Neuronal stem cell (in vitro differentiated cells): ENCODE measurements at regions not wholly inside any gene's neighbourhood (a gene's known extent, or its start where the extent isn't known, plus 50 kb on each side); places are given as distances from the start of the nearest gene placed in this dataset.

Experiments
- DNase-seq: peaks from one replicate; pipeline ENCODE4 v3.0.0-alpha.2; 2013; ENCODE audit warnings: low spot score
- H2AFZ ChIP-seq: one replicate; pipeline ENCODE4 v1.6.1; 2013; ENCODE audit warnings: mild to moderate bottlenecking, low read length, inconsistent platforms
- H2AK5ac ChIP-seq: 2 replicates; pipeline ENCODE4 v1.6.1; 2013; ENCODE audit warnings: low read depth, mild to moderate bottlenecking, inconsistent platforms, low read length, moderate library complexity, mixed read lengths
- H2BK120ac ChIP-seq: 2 replicates; pipeline ENCODE4 v1.6.1; 2013; ENCODE audit warnings: low read depth, mild to moderate bottlenecking, inconsistent platforms, low read length, moderate library complexity, mixed read lengths
- H2BK12ac ChIP-seq: one replicate; pipeline ENCODE4 v1.6.1; 2013; ENCODE audit warnings: low read length, inconsistent platforms
- H2BK15ac ChIP-seq: 2 replicates; pipeline ENCODE4 v1.6.1; 2013; ENCODE audit warnings: mild to moderate bottlenecking, low read length, inconsistent platforms, mixed read lengths
- H2BK5ac ChIP-seq: one replicate; pipeline ENCODE4 v1.6.1; 2013; ENCODE audit warnings: inconsistent platforms, mild to moderate bottlenecking, low read length, moderate library complexity
- H3K14ac ChIP-seq: one replicate; pipeline ENCODE4 v1.6.1; 2013; ENCODE audit warnings: low read length, inconsistent platforms
- H3K18ac ChIP-seq: 2 replicates; pipeline ENCODE4 v1.6.1; 2013; ENCODE audit warnings: low read length, inconsistent platforms
- H3K23ac ChIP-seq: 2 replicates; pipeline ENCODE4 v1.6.1; 2013; ENCODE audit warnings: low read depth, mild to moderate bottlenecking, mixed read lengths, low read length, inconsistent platforms; ENCODE audit not compliant: poor library complexity
- H3K27ac ChIP-seq: replicated peaks from 3 replicates; pipeline ENCODE4 v1.5.1; 2013; ENCODE audit warnings: low read length, inconsistent platforms
- H3K27me3 ChIP-seq, 3 experiments: 2 replicates each; pipeline ENCODE4 v1.6.1; 2013; ENCODE audit warnings: low read length in 3 of 3, mild to moderate bottlenecking in 2 of 3, inconsistent platforms in 1 of 3, low read depth in 1 of 3, mixed read lengths in 1 of 3, moderate library complexity in 1 of 3; ENCODE audit not compliant: control insufficient read depth in 3 of 3, insufficient read depth in 3 of 3
- H3K36me3 ChIP-seq, 2 donors: replicated peaks in 1 of 2; 2 replicates each; pipeline ENCODE4 v1.6.1; 2013; ENCODE audit warnings: low read length in 2 of 2; ENCODE audit not compliant: control insufficient read depth in 2 of 2, insufficient read depth in 2 of 2
- H3K4ac ChIP-seq: 2 replicates; pipeline ENCODE4 v1.6.1; 2013; ENCODE audit warnings: inconsistent platforms, mild to moderate bottlenecking, low read length, moderate library complexity
- H3K4me1 ChIP-seq, 2 donors: 1 replicate in 1 of 2; 2 replicates in 1 of 2; pipeline ENCODE4 v1.6.1; 2013; ENCODE audit warnings: low read length in 2 of 2, low read depth in 1 of 2; ENCODE audit not compliant: control insufficient read depth in 2 of 2, insufficient read depth in 1 of 2
- H3K4me2 ChIP-seq: one replicate; pipeline ENCODE4 v1.6.1; 2013; ENCODE audit warnings: mild to moderate bottlenecking, low read length, inconsistent platforms; ENCODE audit not compliant: insufficient read depth, poor library complexity, severe bottlenecking
- H3K4me3 ChIP-seq, 2 donors: 2 replicates each; pipeline ENCODE4 v1.5.1; 2013; ENCODE audit warnings: low read length in 2 of 2, mild to moderate bottlenecking in 2 of 2, inconsistent platforms in 1 of 2, moderate library complexity in 1 of 2
- H3K79me1 ChIP-seq: one replicate; pipeline ENCODE4 v1.6.1; 2013; ENCODE audit warnings: low read depth, mild to moderate bottlenecking, inconsistent platforms, low read length, moderate library complexity
- H3K9ac ChIP-seq: one replicate; pipeline ENCODE4 v1.6.1; 2013; ENCODE audit warnings: mild to moderate bottlenecking, low read depth, low read length, inconsistent platforms; ENCODE audit not compliant: poor library complexity
- H3K9me3 ChIP-seq, 2 donors: replicated peaks in 1 of 2; 2 replicates each; pipeline versions ENCODE3 to v1.6.1; 2013; ENCODE audit warnings: low read length in 2 of 2, mild to moderate bottlenecking in 2 of 2, inconsistent platforms in 1 of 2, low read depth in 1 of 2, mixed read lengths in 1 of 2, moderate library complexity in 1 of 2; ENCODE audit not compliant: control insufficient read depth in 2 of 2, insufficient read depth in 1 of 2
- H4K8ac ChIP-seq: one replicate; pipeline ENCODE4 v1.6.1; 2013; ENCODE audit warnings: low read depth, mild to moderate bottlenecking, inconsistent platforms, low read length, moderate library complexity
- H4K91ac ChIP-seq: one replicate; pipeline ENCODE4 v1.6.1; 2013; ENCODE audit warnings: low read length, low read depth, mild to moderate bottlenecking, inconsistent platforms; ENCODE audit not compliant: poor library complexity
- WGBS, 2 donors: extraction: QIAGEN DNeasy Blood & Tissue Kit; methylation state at CpG; one replicate each; pipeline ENCODE4 v1.1.7; 2013; ENCODE audit warnings: missing lambda C conversion rate in 2 of 2, mixed read lengths in 1 of 2; ENCODE audit not compliant: insufficient read length in 2 of 2, insufficient replicate concordance in 1 of 2; ENCODE audit errors: extremely low coverage in 2 of 2; 5-methylcytosine and 5-hydroxymethylcytosine counted together

DNA sequence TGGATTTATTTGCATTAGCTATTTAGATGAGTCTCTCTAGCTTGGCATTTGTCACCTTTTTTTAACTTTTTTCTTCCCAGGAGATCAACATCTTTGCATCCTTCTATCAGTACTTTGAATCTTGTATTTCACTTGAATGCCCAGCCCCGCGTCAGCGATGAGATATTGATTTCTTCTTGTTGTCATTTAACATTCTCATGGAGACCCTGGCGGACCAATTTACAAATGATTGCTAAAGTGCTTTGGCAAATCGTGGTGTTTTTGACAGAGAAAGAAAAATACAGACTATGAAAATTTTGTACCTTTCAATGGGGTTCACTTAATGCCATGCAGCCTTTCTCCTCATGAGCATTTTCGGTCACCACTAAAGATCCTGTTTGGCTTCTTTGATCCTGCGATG is 269.7 kb downstream of the ABCC12 start:
- no peaks in the 10 kb centered on the region for H3K36me3 ChIP-seq
- no peak overlapping the region for H2AK5ac ChIP-seq
- H3K23ac ChIP-seq, result no peak overlapping the region
- no CpG with 5 or more reads among the region's 7 CpGs for whole genome bisulfite sequencing, 2 donors
- H3K27ac ChIP-seq, result no peak overlapping the region
- no peak for DNase-seq
- H3K4me3 ChIP-seq, result no peak overlapping the region
- no peak overlapping the region for H4K91ac ChIP-seq
- H3K4me2 ChIP-seq, result no peak overlapping the region
- H3K27me3 ChIP-seq, result no peaks in the 10 kb centered on the region
- no peak overlapping the region for H4K8ac ChIP-seq
- no peak overlapping the region for H3K14ac ChIP-seq
- H3K18ac ChIP-seq, result peak overlapping the region; percentile 44
- H2BK120ac ChIP-seq, result no peak overlapping the region
- H2BK15ac ChIP-seq, result no peak overlapping the region
- H3K4ac ChIP-seq, result no peak overlapping the region
- no peak overlapping the region for H2BK12ac ChIP-seq
- no peaks in the 10 kb centered on the region for H3K79me1 ChIP-seq
- no peak overlapping the region for H2AFZ ChIP-seq
- H3K9ac ChIP-seq, result no peak overlapping the region
- H2BK5ac ChIP-seq, result no peak overlapping the region
- no peaks in the 10 kb centered on the region for H3K9me3 ChIP-seq
- H3K4me1 ChIP-seq, result peaks cover 0 to 29% of the 10 kb centered on the region in 2 donors

DNA sequence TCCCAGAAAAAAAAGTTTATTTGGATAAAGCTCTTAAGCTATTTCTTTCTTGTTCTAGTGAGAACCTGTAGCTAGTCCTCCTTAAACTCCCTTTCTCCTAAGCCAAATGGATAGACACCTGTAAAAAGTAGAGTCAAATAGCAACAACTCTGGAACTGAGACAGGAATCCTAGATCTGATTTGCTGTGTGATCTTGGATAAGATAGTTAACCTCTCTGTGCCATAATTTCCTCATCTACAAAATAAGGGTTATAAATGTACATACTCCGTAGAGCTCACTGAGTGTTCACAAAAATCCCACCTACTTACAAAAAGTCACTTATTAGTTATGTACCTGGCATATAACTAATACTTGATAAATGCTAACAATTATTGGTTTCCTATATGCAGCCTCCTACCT is 270.3 kb downstream of the ABCC12 start:
- WGBS, 2 donors, result no CpG with 5 or more reads among the region's 1 CpG
- no peak overlapping the region for H3K23ac ChIP-seq
- DNase-seq, result no peak
- H3K27me3 ChIP-seq, result no peaks in the 10 kb centered on the region
- no peak overlapping the region for H2BK12ac ChIP-seq
- H3K27ac ChIP-seq, result no peak overlapping the region
- no peak overlapping the region for H3K14ac ChIP-seq
- H3K4me1 ChIP-seq, result peaks cover 0 to 29% of the 10 kb centered on the region in 2 donors
- no peaks in the 10 kb centered on the region for H3K36me3 ChIP-seq
- H2BK5ac ChIP-seq, result no peak overlapping the region
- no peak overlapping the region for H2AFZ ChIP-seq
- H3K4me2 ChIP-seq, result no peak overlapping the region
- H3K4ac ChIP-seq, result no peak overlapping the region
- H2AK5ac ChIP-seq, result no peak overlapping the region
- no peaks in the 10 kb centered on the region for H3K79me1 ChIP-seq
- no peak overlapping the region for H3K4me3 ChIP-seq
- H2BK120ac ChIP-seq, result no peak overlapping the region
- no peaks in the 10 kb centered on the region for H3K9me3 ChIP-seq
- H3K18ac ChIP-seq, result no peak overlapping the region
- H4K91ac ChIP-seq, result no peak overlapping the region
- no peak overlapping the region for H2BK15ac ChIP-seq
- H3K9ac ChIP-seq, result no peak overlapping the region
- H4K8ac ChIP-seq, result no peak overlapping the region

DNA sequence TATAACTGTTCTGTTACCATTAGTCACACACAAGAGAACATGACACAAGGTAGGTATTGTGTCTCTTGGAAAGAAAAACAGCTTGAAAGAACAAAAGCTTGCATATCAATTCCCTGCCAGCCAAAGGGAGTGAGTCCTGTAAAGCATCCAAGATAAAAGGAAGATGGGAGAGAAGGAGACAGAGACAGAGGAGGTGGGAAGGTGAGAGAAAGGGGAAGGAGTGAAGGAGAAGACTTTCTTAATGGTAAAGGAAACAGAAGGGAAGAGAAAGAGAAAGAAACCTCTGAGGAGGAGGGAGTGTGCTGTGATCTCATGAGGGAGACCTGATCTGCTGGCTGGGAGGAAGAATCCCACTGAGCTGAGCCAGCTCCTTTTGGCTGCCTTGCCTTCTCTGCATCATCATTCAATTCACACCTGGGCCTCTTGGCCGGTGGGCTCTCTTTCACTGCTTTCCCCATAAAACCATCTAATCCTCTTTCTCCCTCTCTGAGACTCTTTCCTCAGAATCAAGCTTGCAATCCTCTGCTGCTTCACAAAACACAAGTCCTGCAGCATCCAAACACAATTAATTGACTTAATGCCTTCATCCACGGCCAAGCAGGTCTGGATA is 271.6 kb downstream of the ABCC12 start:
- no CpG with 5 or more reads among the region's 2 CpGs for WGBS, 2 donors
- Histone ChIP-seq H3K79me1 (no peaks in the 10 kb centered on the region), H3K27ac (no peak overlapping the region)

DNA sequence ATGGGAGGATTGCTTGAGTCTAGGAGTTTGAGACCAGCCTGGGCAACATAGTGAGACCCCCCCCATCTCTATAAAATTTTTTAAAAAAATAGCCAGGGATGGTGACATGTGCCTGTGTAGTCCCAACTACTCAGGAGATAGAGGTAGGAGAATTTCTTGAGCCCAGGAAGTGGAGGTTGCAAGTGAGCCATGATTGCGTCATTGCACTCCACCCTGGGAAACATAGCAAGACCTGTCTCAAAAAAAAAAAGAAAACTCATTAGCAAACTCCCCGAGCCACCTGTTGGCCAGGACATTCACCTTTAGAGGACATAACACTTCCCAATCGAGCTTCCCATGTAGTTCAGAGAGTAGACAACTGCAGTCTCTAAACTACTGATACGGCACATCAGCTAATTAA is 274.2 kb downstream of the ABCC12 start:
- no peak overlapping the region for H2BK5ac ChIP-seq
- H4K8ac ChIP-seq, result no peak overlapping the region
- no CpG with 5 or more reads among the region's 4 CpGs for WGBS, 2 donors
- no peak overlapping the region for H2BK15ac ChIP-seq
- H3K36me3 ChIP-seq, result no peaks in the 10 kb centered on the region
- no peaks in the 10 kb centered on the region for H3K9me3 ChIP-seq
- no peak overlapping the region for H4K91ac ChIP-seq
- no peak overlapping the region for H2BK120ac ChIP-seq
- peaks cover 0 to 8% of the 10 kb centered on the region in 2 donors for H3K4me1 ChIP-seq
- H3K27me3 ChIP-seq, result no peaks in the 10 kb centered on the region
- no peak for DNase-seq
- no peak overlapping the region for H2AFZ ChIP-seq
- no peak overlapping the region for H3K9ac ChIP-seq
- H2BK12ac ChIP-seq, result no peak overlapping the region
- no peak overlapping the region for H3K27ac ChIP-seq
- no peak overlapping the region for H2AK5ac ChIP-seq
- no peaks in the 10 kb centered on the region for H3K79me1 ChIP-seq
- H3K4me3 ChIP-seq, result no peak overlapping the region
- no peak overlapping the region for H3K4me2 ChIP-seq
- H3K14ac ChIP-seq, result no peak overlapping the region
- no peak overlapping the region for H3K18ac ChIP-seq
- H3K23ac ChIP-seq, result no peak overlapping the region
- no peak overlapping the region for H3K4ac ChIP-seq

More for the DNA sequence above, 271.6 kb downstream of the ABCC12 start:
- H3K4me3 ChIP-seq, result no peak overlapping the region
- H3K36me3 ChIP-seq, result no peaks in the 10 kb centered on the region
- H3K27me3 ChIP-seq, result no peaks in the 10 kb centered on the region
- peaks cover 0 to 26% of the 10 kb centered on the region in 2 donors for H3K4me1 ChIP-seq
- no peak for DNase-seq
- no peak overlapping the region for H3K18ac ChIP-seq
- H4K91ac ChIP-seq, result no peak overlapping the region
- H3K9ac ChIP-seq, result no peak overlapping the region
- no peak overlapping the region for H3K4me2 ChIP-seq
- H2AK5ac ChIP-seq, result no peak overlapping the region
- no peak overlapping the region for H2BK15ac ChIP-seq
- H3K9me3 ChIP-seq, result no peaks in the 10 kb centered on the region
- H4K8ac ChIP-seq, result no peak overlapping the region
- no peak overlapping the region for H3K23ac ChIP-seq
- H2BK12ac ChIP-seq, result no peak overlapping the region
- H3K4ac ChIP-seq, result no peak overlapping the region
- H2BK120ac ChIP-seq, result no peak overlapping the region
- no peak overlapping the region for H3K14ac ChIP-seq
- no peak overlapping the region for H2AFZ ChIP-seq
- H2BK5ac ChIP-seq, result no peak overlapping the region
